ENCODE measurements at regions not wholly inside any gene's neighbourhood (a gene's known extent, or its start where the extent isn't known, plus 50 kb on each side); places are given as distances from the start of the nearest gene placed in this dataset.

GRCh38 chr12:115758877-115759620, 518.4 kb downstream of the MED13L start:
- CTCF ChIA-PET, result no interaction called here
- H3K4me1 Mint-ChIP-seq, result no peaks in the 10 kb centered on the region
- H3K4me3 Mint-ChIP-seq, result no peak overlapping the region
- no peaks in the 10 kb centered on the region for H3K9me3 Mint-ChIP-seq (ENCODE audit: low read depth)
- H3K27ac Mint-ChIP-seq, result no peak overlapping the region
- H3K36me3 Mint-ChIP-seq, result no peaks in the 10 kb centered on the region
- ATAC-seq, result no peak
- no peak for DNase-seq
- peaks cover 18% of the 10 kb centered on the region for H3K27me3 Mint-ChIP-seq

- H3K4me1 Mint-ChIP-seq, result no peaks in the 10 kb centered on the region
- H3K27ac Mint-ChIP-seq, result no peak overlapping the region
- no peaks in the 10 kb centered on the region for H3K9me3 Mint-ChIP-seq (ENCODE audit: low read depth)
- peaks cover 18% of the 10 kb centered on the region for H3K27me3 Mint-ChIP-seq
- no peak overlapping the region for H3K4me3 Mint-ChIP-seq
- no peak for DNase-seq
- no peaks in the 10 kb centered on the region for H3K36me3 Mint-ChIP-seq
- no peak for ATAC-seq
- CTCF ChIA-PET, result no interaction called here
Measured at GRCh38 chr12:115758183-115758582, 519.3 kb downstream of the MED13L start.

- DNase-seq, result no peak
- H3K9me3 Mint-ChIP-seq (ENCODE audit: low read depth), result no peaks in the 10 kb centered on the region
- CTCF ChIA-PET, result no interaction called here
- H3K27me3 Mint-ChIP-seq, result peaks cover 18% of the 10 kb centered on the region
- H3K4me1 Mint-ChIP-seq, result no peaks in the 10 kb centered on the region
- ATAC-seq, result no peak
- H3K36me3 Mint-ChIP-seq, result no peaks in the 10 kb centered on the region
- H3K27ac Mint-ChIP-seq, result no peak overlapping the region
- H3K4me3 Mint-ChIP-seq, result no peak overlapping the region
Measured at GRCh38 chr12:115756804-115757203, 520.7 kb downstream of the MED13L start.

GRCh38 chr12:115756271-115756670, 521.2 kb downstream of the MED13L start:
- ATAC-seq (no peak), DNase-seq (no peak)
- Mint-ChIP-seq H3K9me3 (ENCODE audit: low read depth) (no peaks in the 10 kb centered on the region), H3K27me3 (peaks cover 18% of the 10 kb centered on the region), H3K36me3 (no peaks in the 10 kb centered on the region), H3K27ac (no peak overlapping the region), H3K4me1 (no peaks in the 10 kb centered on the region), H3K4me3 (no peak overlapping the region)
- CTCF ChIA-PET, result no interaction called here

GRCh38 chr12:115755725-115756085, 521.8 kb downstream of the MED13L start:
- CTCF ChIA-PET, result interaction anchor here (0.7 kb wide), 1 partner anchor 162 kb away, joined by 3 read pairs; no protein-coding TSS in a partner anchor
- DNase-seq (no peak), ATAC-seq (no peak)
- no peaks in the 10 kb centered on the region for H3K36me3 Mint-ChIP-seq
- no peaks in the 10 kb centered on the region for H3K4me1 Mint-ChIP-seq
- H3K4me3 Mint-ChIP-seq, result no peak overlapping the region
- no peak overlapping the region for H3K27ac Mint-ChIP-seq
- peaks cover 18% of the 10 kb centered on the region for H3K27me3 Mint-ChIP-seq
- no peaks in the 10 kb centered on the region for H3K9me3 Mint-ChIP-seq (ENCODE audit: low read depth)

- ATAC-seq, result no peak
- CTCF ChIA-PET, result interaction anchor here (0.7 kb wide), 1 partner anchor 163 kb away, joined by 3 read pairs; no protein-coding TSS in a partner anchor
- H3K4me1 Mint-ChIP-seq, result no peaks in the 10 kb centered on the region
Measured at GRCh38 chr12:115755061-115755724, 522.3 kb downstream of the MED13L start.

GRCh38 chr12:115752913-115753726, 524.4 kb downstream of the MED13L start:
- H3K27ac Mint-ChIP-seq, result no peak overlapping the region
- DNase-seq, result no peak
- no peaks in the 10 kb centered on the region for H3K36me3 Mint-ChIP-seq
- ATAC-seq, result no peak
- CTCF ChIA-PET, result no interaction called here
- no peaks in the 10 kb centered on the region for H3K9me3 Mint-ChIP-seq (ENCODE audit: low read depth)
- peaks cover 17% of the 10 kb centered on the region for H3K27me3 Mint-ChIP-seq
- no peaks in the 10 kb centered on the region for H3K4me1 Mint-ChIP-seq
- H3K4me3 Mint-ChIP-seq, result no peak overlapping the region

More at GRCh38 chr12:115755061-115755724, 522.3 kb downstream of the MED13L start:
- Mint-ChIP-seq H3K27ac (no peak overlapping the region), H3K4me3 (no peak overlapping the region), H3K36me3 (no peaks in the 10 kb centered on the region), H3K27me3 (peaks cover 18% of the 10 kb centered on the region), H3K9me3 (ENCODE audit: low read depth) (no peaks in the 10 kb centered on the region)
- no peak for DNase-seq

- Mint-ChIP-seq H3K36me3 (no peaks in the 10 kb centered on the region), H3K9me3 (ENCODE audit: low read depth) (no peaks in the 10 kb centered on the region), H3K27me3 (peaks cover 10% of the 10 kb centered on the region), H3K4me1 (no peaks in the 10 kb centered on the region), H3K4me3 (no peak overlapping the region), H3K27ac (no peak overlapping the region)
- ATAC-seq (no peak), DNase-seq (no peak)
- CTCF ChIA-PET, result no interaction called here
Measured at GRCh38 chr12:115752156-115752555, 525.3 kb downstream of the MED13L start.

- Mint-ChIP-seq H3K4me1 (no peaks in the 10 kb centered on the region), H3K36me3 (no peaks in the 10 kb centered on the region), H3K9me3 (ENCODE audit: low read depth) (no peaks in the 10 kb centered on the region), H3K27me3 (peaks cover 5% of the 10 kb centered on the region), H3K4me3 (no peak overlapping the region), H3K27ac (no peak overlapping the region)
- no peak for DNase-seq
- ATAC-seq, result no peak
- CTCF ChIA-PET, result no interaction called here
Measured at GRCh38 chr12:115750340-115750739, 527.2 kb downstream of the MED13L start.

- no peaks in the 10 kb centered on the region for H3K27me3 Mint-ChIP-seq
- H3K4me1 Mint-ChIP-seq, result no peaks in the 10 kb centered on the region
- H3K9me3 Mint-ChIP-seq (ENCODE audit: low read depth), result no peaks in the 10 kb centered on the region
- no peak for ATAC-seq
- DNase-seq, result no peak
- H3K4me3 Mint-ChIP-seq, result no peak overlapping the region
- CTCF ChIA-PET, result no interaction called here
- no peak overlapping the region for H3K27ac Mint-ChIP-seq
- no peaks in the 10 kb centered on the region for H3K36me3 Mint-ChIP-seq
Measured at GRCh38 chr12:115749071-115749841, 528.2 kb downstream of the MED13L start.

GRCh38 chr12:115740586-115741155, 536.8 kb downstream of the MED13L start:
- no peak overlapping the region for H3K4me3 Mint-ChIP-seq
- ATAC-seq, result no peak
- H3K27me3 Mint-ChIP-seq, result no peaks in the 10 kb centered on the region
- no peak for DNase-seq
- H3K27ac Mint-ChIP-seq, result no peak overlapping the region
- no peaks in the 10 kb centered on the region for H3K9me3 Mint-ChIP-seq (ENCODE audit: low read depth)
- no peaks in the 10 kb centered on the region for H3K4me1 Mint-ChIP-seq
- H3K36me3 Mint-ChIP-seq, result no peaks in the 10 kb centered on the region
- CTCF ChIA-PET, result no interaction called here

- H3K27ac Mint-ChIP-seq, result no peak overlapping the region
- H3K4me3 Mint-ChIP-seq, result no peak overlapping the region
- H3K36me3 Mint-ChIP-seq, result no peaks in the 10 kb centered on the region
- DNase-seq (no peak), ATAC-seq (no peak)
- no peaks in the 10 kb centered on the region for H3K9me3 Mint-ChIP-seq (ENCODE audit: low read depth)
- CTCF ChIA-PET, result no interaction called here
- H3K27me3 Mint-ChIP-seq, result no peaks in the 10 kb centered on the region
- H3K4me1 Mint-ChIP-seq, result no peaks in the 10 kb centered on the region
Measured at GRCh38 chr12:115737895-115738294, 539.6 kb downstream of the MED13L start.

- no peak for DNase-seq
- Mint-ChIP-seq H3K36me3 (no peaks in the 10 kb centered on the region), H3K4me3 (no peak overlapping the region), H3K27ac (no peak overlapping the region), H3K4me1 (no peaks in the 10 kb centered on the region), H3K9me3 (ENCODE audit: low read depth) (no peaks in the 10 kb centered on the region), H3K27me3 (no peaks in the 10 kb centered on the region)
- CTCF ChIA-PET, result no interaction called here
- no peak for ATAC-seq
Measured at GRCh38 chr12:115736360-115736759, 541.1 kb downstream of the MED13L start.

Data from activated CD8-positive, alpha-beta memory T cell treated with anti-CD3 and anti-CD28 coated beads, Interleukin-2, amount 10 ng/mL, durations not matched to agents 7 days and 5 days (primary cell).